ENCODE measurements at regions not wholly inside any gene's neighbourhood (a gene's known extent, or its start where the extent isn't known, plus 50 kb on each side); places are given as distances from the start of the nearest gene placed in this dataset.

DNA sequence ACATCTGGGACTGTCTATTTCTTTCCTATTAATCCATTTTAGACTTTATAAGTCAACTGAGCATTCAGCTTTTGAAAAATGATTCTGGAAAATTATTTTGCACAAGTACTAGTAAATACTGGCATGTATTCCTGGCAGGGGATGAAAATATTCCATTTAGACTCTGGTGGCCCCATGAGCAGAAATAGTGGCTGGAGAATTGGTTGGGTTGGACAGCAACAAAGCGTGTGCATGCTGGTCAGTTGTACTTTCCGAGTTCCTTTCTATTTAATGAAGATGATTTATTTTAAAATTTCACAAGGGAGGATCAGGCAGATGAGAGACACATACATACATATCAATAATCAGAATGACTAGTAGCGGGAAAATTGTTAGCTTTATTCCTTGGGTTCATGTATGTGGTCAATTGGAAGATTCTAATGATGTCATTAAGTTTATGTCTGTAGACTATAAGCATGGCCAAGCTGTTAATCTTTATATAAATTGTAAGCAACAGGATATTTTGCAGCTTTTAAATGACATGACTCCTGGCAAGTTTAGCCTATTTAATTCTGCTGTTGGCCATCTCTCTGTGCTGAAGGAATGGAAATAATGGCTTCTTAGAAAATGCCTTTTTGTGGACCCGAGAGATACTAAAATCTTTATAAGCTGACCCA is 541.6 kb downstream of the SLC4A3 start:
- DNase-seq (ENCODE audit: extremely low spot score): no peak
- CTCF ChIA-PET: no interaction called here
- TF ChIP-seq FOXK2 (IDR thresholded peaks at IDR 0.05) (no peak), HDGF (IDR thresholded peaks at IDR 0.05; ENCODE audit: borderline replicate concordance) (no peak), SUZ12 (IDR thresholded peaks at IDR 0.05) (no peak), CTBP1 (IDR thresholded peaks at IDR 0.05; ENCODE audit: borderline replicate concordance) (no peak), FOXM1 (IDR thresholded peaks at IDR 0.05; ENCODE audit: borderline replicate concordance) (no peak)
- POLR2A ChIA-PET: no interaction called here

DNA sequence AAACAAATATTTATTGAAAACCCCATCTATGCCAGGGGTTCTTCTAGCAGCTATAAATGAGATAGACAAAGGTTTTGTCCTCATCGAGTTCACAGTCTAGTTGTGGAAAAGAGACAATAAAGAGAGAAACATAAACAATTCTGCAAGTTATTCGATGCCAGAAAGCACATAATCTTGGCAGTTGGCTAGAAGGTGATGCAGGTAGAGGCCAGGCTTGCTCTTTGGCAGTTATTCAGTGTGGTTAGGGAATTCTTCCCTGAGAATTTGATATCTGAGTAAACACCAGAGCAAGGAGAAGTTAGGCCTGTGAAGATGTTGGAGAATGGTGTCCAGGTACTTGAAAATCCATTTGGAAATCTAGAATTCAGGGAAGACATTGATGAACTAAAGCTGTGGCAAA is 547.4 kb downstream of the SLC4A3 start:
- no peak for TF ChIP-seq FOXM1 (IDR thresholded peaks at IDR 0.05; ENCODE audit: borderline replicate concordance)
- TF ChIP-seq TARDBP (IDR thresholded peaks at IDR 0.05): no peak
- TF ChIP-seq NFRKB (IDR thresholded peaks at IDR 0.05): no peak
- no peak for TF ChIP-seq ZNF384 (IDR thresholded peaks at IDR 0.05)
- no peak for TF ChIP-seq HDGF (IDR thresholded peaks at IDR 0.05; ENCODE audit: borderline replicate concordance)
- TF ChIP-seq, protein P1, sequence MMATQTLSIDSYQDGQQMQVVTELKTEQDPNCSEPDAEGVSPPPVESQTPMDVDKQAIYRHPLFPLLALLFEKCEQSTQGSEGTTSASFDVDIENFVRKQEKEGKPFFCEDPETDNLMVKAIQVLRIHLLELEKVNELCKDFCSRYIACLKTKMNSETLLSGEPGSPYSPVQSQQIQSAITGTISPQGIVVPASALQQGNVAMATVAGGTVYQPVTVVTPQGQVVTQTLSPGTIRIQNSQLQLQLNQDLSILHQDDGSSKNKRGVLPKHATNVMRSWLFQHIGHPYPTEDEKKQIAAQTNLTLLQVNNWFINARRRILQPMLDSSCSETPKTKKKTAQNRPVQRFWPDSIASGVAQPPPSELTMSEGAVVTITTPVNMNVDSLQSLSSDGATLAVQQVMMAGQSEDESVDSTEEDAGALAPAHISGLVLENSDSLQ (IDR thresholded peaks at IDR 0.05): no peak
- no peak for TF ChIP-seq SP1 (IDR thresholded peaks at IDR 0.05)
- no peak for TF ChIP-seq CTBP1 (IDR thresholded peaks at IDR 0.05; ENCODE audit: borderline replicate concordance)
- no peak for TF ChIP-seq LEF1 (IDR thresholded peaks at IDR 0.05; ENCODE audit: borderline replicate concordance)
- TF ChIP-seq BHLHE40 (IDR thresholded peaks at IDR 0.05; ENCODE audit: borderline replicate concordance): no peak
- no peak for TF ChIP-seq FOXA1 (IDR thresholded peaks at IDR 0.05)
- TF ChIP-seq L3MBTL2 (conservative IDR thresholded peaks at IDR 0.05): no peak
- no peak for TF ChIP-seq FOXK2 (IDR thresholded peaks at IDR 0.05)
- no peak for TF ChIP-seq ELF4 (IDR thresholded peaks at IDR 0.05)
- TF ChIP-seq ARNT (IDR thresholded peaks at IDR 0.05): no peak
- no peak for TF ChIP-seq SUZ12 (IDR thresholded peaks at IDR 0.05)
- POLR2A ChIA-PET: no interaction called here
- no peak for DNase-seq (ENCODE audit: extremely low spot score)
- CTCF ChIA-PET: no interaction called here

DNA sequence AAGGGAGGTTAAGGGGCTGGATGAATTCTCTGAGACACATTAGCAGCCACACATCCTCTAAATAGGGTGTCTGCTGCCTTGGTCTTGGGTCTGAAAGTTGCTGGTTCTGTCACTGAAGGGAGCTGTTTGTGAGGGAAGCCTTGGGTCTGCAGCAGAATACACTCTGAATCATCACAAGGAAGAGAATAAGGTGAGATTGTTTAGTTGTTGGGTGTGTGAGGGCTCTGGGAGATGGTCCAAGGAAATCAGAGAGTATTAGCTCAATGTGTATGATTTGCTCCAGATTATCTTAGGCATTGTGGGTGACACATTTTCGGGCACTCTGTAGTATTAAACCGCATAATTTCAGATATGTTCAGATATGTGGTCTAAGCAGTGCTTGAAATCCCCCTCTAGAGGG is 548.5 kb downstream of the SLC4A3 start:
- POLR2A ChIA-PET: no interaction called here
- no peak for DNase-seq (ENCODE audit: extremely low spot score)
- CTCF ChIA-PET: no interaction called here
- TF ChIP-seq ELF4 (IDR thresholded peaks at IDR 0.05): no peak
- no peak for TF ChIP-seq TARDBP (IDR thresholded peaks at IDR 0.05)
- TF ChIP-seq FOXK2 (IDR thresholded peaks at IDR 0.05): no peak
- TF ChIP-seq NFRKB (IDR thresholded peaks at IDR 0.05): no peak
- TF ChIP-seq FOXM1 (IDR thresholded peaks at IDR 0.05; ENCODE audit: borderline replicate concordance): no peak
- no peak for TF ChIP-seq L3MBTL2 (conservative IDR thresholded peaks at IDR 0.05)
- TF ChIP-seq, protein P1 (IDR thresholded peaks at IDR 0.05): no peak
- TF ChIP-seq HDGF (IDR thresholded peaks at IDR 0.05; ENCODE audit: borderline replicate concordance): no peak
- TF ChIP-seq BHLHE40 (IDR thresholded peaks at IDR 0.05; ENCODE audit: borderline replicate concordance): no peak
- TF ChIP-seq LEF1 (IDR thresholded peaks at IDR 0.05; ENCODE audit: borderline replicate concordance): no peak
- TF ChIP-seq CTBP1 (IDR thresholded peaks at IDR 0.05; ENCODE audit: borderline replicate concordance): no peak
- TF ChIP-seq ZNF384 (IDR thresholded peaks at IDR 0.05): no peak
- TF ChIP-seq ARNT (IDR thresholded peaks at IDR 0.05): no peak

DNA sequence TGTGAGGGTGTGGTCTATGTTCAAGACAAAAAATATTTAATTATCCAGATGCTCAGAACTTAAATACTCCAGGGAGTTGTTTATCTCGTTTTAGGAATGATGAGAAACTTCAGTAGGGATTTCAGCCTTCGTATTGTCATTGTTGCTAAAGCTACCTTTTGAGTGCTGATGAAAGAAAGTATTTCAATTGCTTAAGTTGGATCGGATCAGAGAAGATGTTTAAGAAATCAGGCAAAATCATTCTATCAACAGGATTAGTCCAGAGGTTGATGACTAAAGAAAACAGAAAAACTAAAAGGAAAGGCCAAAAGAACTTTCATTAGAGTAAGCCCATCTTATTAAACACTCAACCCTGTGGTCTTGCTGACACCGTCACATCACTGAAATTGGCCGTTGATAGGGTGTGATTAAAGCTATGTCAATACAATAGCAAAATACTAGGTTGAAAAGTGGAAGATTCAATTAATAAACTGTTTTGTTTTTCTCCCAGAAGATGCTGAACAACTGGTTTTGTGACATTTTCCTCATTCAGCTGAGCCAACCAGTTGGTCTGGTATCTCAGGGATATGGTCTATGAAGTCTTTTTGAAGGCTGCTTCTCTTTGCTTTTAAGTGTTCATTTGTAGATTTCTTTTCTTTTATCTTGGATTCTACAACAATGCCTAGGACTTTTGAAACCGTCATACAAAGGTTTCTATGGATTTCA is 551.7 kb downstream of the SLC4A3 start:
- CTCF ChIA-PET: no interaction called here
- no peak for DNase-seq (ENCODE audit: extremely low spot score)
- POLR2A ChIA-PET: no interaction called here
- no peak for TF ChIP-seq FOXM1 (IDR thresholded peaks at IDR 0.05; ENCODE audit: borderline replicate concordance)
- no peak for TF ChIP-seq SUZ12 (IDR thresholded peaks at IDR 0.05)
- TF ChIP-seq, protein P1 (IDR thresholded peaks at IDR 0.05): no peak
- no peak for TF ChIP-seq FOXK2 (IDR thresholded peaks at IDR 0.05)
- no peak for TF ChIP-seq ELF4 (IDR thresholded peaks at IDR 0.05)
- TF ChIP-seq SP1 (IDR thresholded peaks at IDR 0.05): no peak
- no peak for TF ChIP-seq ZNF384 (IDR thresholded peaks at IDR 0.05)
- no peak for TF ChIP-seq HDGF (IDR thresholded peaks at IDR 0.05; ENCODE audit: borderline replicate concordance)

DNA sequence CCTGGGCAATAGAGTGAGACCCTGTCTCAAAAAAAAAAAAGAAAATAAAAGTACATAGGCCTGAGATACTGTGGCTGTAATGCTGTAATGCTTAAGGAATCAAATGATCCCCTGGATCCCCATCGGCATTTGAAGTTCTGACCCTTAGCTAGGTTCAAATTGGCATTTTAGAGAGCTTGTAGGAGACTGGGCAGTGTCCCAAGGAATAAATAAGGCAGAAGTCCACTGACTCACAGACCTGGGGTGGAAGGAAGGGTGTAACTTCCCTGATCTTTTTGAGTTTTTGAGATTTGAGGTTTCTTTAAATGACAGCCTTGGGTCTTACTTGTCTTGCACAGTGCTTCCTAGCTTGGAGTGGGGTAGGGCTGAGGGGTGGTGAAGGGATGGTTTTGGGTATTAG is 553.7 kb downstream of the SLC4A3 start:
- POLR2A ChIA-PET: no interaction called here
- DNase-seq (ENCODE audit: extremely low spot score): no peak
- TF ChIP-seq TARDBP (IDR thresholded peaks at IDR 0.05) (no peak), SP1 (IDR thresholded peaks at IDR 0.05) (no peak), L3MBTL2 (conservative IDR thresholded peaks at IDR 0.05) (no peak), FOXK2 (IDR thresholded peaks at IDR 0.05) (no peak)
- CTCF ChIA-PET: interaction anchor here (0.6 kb wide), 1 partner anchor 233 kb away, joined by 3 read pairs; no protein-coding TSS in a partner anchor

DNA sequence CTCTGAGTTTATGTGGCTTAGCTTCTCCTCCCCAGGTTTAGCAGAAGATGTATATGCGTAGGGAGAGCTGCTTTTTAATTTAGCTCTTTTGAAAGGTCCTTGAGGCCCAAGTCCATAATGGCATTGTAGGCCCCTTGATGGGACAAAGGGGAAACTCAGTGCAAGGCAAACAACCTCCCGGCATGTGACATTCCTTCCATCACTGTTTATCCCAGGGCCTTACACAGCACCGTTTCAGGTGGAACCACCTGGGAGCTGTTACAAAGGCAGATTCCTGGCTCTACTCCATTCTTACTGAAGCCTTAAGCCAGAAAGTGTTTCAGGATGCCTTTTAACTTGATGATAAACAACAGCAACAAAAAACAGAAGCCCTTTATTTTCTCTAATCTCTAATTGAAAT is 555.4 kb downstream of the SLC4A3 start:
- TF ChIP-seq TARDBP (IDR thresholded peaks at IDR 0.05): no peak
- TF ChIP-seq CTBP1 (IDR thresholded peaks at IDR 0.05; ENCODE audit: borderline replicate concordance): no peak
- TF ChIP-seq FOXA1 (IDR thresholded peaks at IDR 0.05): no peak
- TF ChIP-seq ELF4 (IDR thresholded peaks at IDR 0.05): no peak
- no peak for TF ChIP-seq FOXK2 (IDR thresholded peaks at IDR 0.05)
- ChIA-PET POLR2A (no interaction called here), CTCF (no interaction called here)
- DNase-seq (ENCODE audit: extremely low spot score): no peak

All from HEK293T (cell line).